Caco-2 (cell line): ENCODE measurements at regions not wholly inside any gene's neighbourhood (a gene's known extent, or its start where the extent isn't known, plus 50 kb on each side); places are given as distances from the start of the nearest gene placed in this dataset.

Experiments used
- BruUV-seq: library from RNA; stranded (reverse); fragments of 400-500 nt; replicated peaks from 2 replicates; lab custom pipeline; 2021; lab: Mats Ljungman, UMichigan
- CTCF ChIA-PET: fragments of 300-600 bp; sonication (Branson Sonifier 250); formaldehyde crosslinking; loops from one replicate; lab custom pipeline; 2022; ENCODE audit warnings: antibody characterized with exemption; lab: Charles Lee
- POLR2A ChIA-PET: fragments of 300-600 bp; sonication (Branson Sonifier 250); formaldehyde crosslinking; loops from one replicate; lab custom pipeline; 2022; ENCODE audit warnings: antibody characterized with exemption; lab: Charles Lee
- DNase-seq, 2 experiments: peaks; one replicate each; pipeline versions ENCODE4 v3.0.0 to v3.0.0-alpha.2; 2020 to 2022
- H3K27me3 ChIP-seq: replicated peaks from 2 replicates; pipeline ENCODE4 v1.6.0; 2011; ENCODE audit warnings: low read length; ENCODE audit not compliant: control insufficient read depth, insufficient read depth
- H3K36me3 ChIP-seq: 2 replicates; pipeline ENCODE4 v1.5.1; 2011; ENCODE audit warnings: low read length; ENCODE audit not compliant: control insufficient read depth, insufficient read depth
- H3K4me1 ChIP-seq: fragments of 250-450 bp; sonication (Bioruptor Pico); 2 replicates; pipeline ENCODE4 v1.5.1; 2020; ENCODE audit warnings: mild to moderate bottlenecking
- H3K4me3 ChIP-seq: 2 replicates; pipeline ENCODE4 v1.5.1; 2011; ENCODE audit warnings: low read depth, mild to moderate bottlenecking, control low read depth, low read length
- H3K9me3 ChIP-seq: fragments of 250-450 bp; sonication (Bioruptor Pico); 2 replicates; pipeline ENCODE4 v1.5.1; 2020; ENCODE audit warnings: mild to moderate bottlenecking, moderate library complexity
- H3K27ac Mint-ChIP-seq: one replicate; pipeline ENCODE4 v1.8.0; 2022; ENCODE audit warnings: mixed read lengths; ENCODE audit not compliant: unreplicated experiment
- H3K27me3 Mint-ChIP-seq: one replicate; pipeline ENCODE4 v1.8.0; 2022; ENCODE audit warnings: mixed read lengths; ENCODE audit not compliant: insufficient read depth, unreplicated experiment
- H3K36me3 Mint-ChIP-seq: one replicate; pipeline ENCODE4 v1.8.0; 2022; ENCODE audit warnings: mild to moderate bottlenecking, mixed read lengths; ENCODE audit not compliant: insufficient read depth, unreplicated experiment
- H3K4me1 Mint-ChIP-seq: one replicate; pipeline ENCODE4 v1.8.0; 2022; ENCODE audit warnings: low read depth, mixed read lengths; ENCODE audit not compliant: unreplicated experiment
- H3K4me3 Mint-ChIP-seq: one replicate; pipeline ENCODE4 v1.8.0; 2022; ENCODE audit warnings: mild to moderate bottlenecking, moderate library complexity, mixed read lengths; ENCODE audit not compliant: unreplicated experiment
- H3K9me3 Mint-ChIP-seq: one replicate; pipeline ENCODE4 v1.8.0; 2022; ENCODE audit warnings: mixed read lengths; ENCODE audit not compliant: unreplicated experiment
- intact Hi-C: fragments of 100-400 bp; cut with micrococcal nuclease; formaldehyde crosslinking; loops from one replicate; pipeline ENCODE4 v1.10.0; 2022; ENCODE audit not compliant: unreplicated experiment
- TF ChIP-seq, protein P1 (sequence below), 2 experiments: fragments of 200-600 bp in 1 of 2; IDR thresholded peaks; 1 replicate in 1 of 2; 2 replicates in 1 of 2; pipeline versions ENCODE4 v1.5.1 to v1.8.0; 2011 to 2022; ENCODE audit warnings: antibody characterized with exemption in 1 of 2, control low read depth in 1 of 2, inconsistent platforms in 1 of 2, low read depth in 1 of 2, low read length in 1 of 2, mild to moderate bottlenecking in 1 of 2, moderate library complexity in 1 of 2; ENCODE audit not compliant: insufficient read depth in 1 of 2, severe bottlenecking in 1 of 2, unreplicated experiment in 1 of 2

- H3K36me3 Mint-ChIP-seq: no peaks in the 10 kb centered on the region
- H3K4me1 Mint-ChIP-seq: no peaks in the 10 kb centered on the region
Observed at GRCh38 chr9:25241421-25241820, 436.8 kb downstream of the TUSC1 start.

GRCh38 chr9:25226901-25227686 lies 451.1 kb downstream of the TUSC1 start:
- no peaks in the 10 kb centered on the region for H3K4me1 ChIP-seq
- no peaks in the 10 kb centered on the region for H3K36me3 Mint-ChIP-seq
- H3K27me3 Mint-ChIP-seq: no peaks in the 10 kb centered on the region
- no peaks in the 10 kb centered on the region for H3K36me3 ChIP-seq
- DNase-seq: no peak
- no peak overlapping the region for H3K4me3 ChIP-seq
- TF ChIP-seq, protein P1, sequence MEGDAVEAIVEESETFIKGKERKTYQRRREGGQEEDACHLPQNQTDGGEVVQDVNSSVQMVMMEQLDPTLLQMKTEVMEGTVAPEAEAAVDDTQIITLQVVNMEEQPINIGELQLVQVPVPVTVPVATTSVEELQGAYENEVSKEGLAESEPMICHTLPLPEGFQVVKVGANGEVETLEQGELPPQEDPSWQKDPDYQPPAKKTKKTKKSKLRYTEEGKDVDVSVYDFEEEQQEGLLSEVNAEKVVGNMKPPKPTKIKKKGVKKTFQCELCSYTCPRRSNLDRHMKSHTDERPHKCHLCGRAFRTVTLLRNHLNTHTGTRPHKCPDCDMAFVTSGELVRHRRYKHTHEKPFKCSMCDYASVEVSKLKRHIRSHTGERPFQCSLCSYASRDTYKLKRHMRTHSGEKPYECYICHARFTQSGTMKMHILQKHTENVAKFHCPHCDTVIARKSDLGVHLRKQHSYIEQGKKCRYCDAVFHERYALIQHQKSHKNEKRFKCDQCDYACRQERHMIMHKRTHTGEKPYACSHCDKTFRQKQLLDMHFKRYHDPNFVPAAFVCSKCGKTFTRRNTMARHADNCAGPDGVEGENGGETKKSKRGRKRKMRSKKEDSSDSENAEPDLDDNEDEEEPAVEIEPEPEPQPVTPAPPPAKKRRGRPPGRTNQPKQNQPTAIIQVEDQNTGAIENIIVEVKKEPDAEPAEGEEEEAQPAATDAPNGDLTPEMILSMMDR (IDR thresholded peaks at IDR 0.05; ENCODE audit: insufficient read depth in 1 of 2, low read depth in 1 of 2, low read length in 1 of 2, severe bottlenecking in 1 of 2, unreplicated experiment in 1 of 2): no peak
- no peak overlapping the region for H3K4me3 Mint-ChIP-seq
- BruUV-seq: no TSS peak
- POLR2A ChIA-PET: no interaction called here
- no peaks in the 10 kb centered on the region for H3K27me3 ChIP-seq
- no peaks in the 10 kb centered on the region for H3K9me3 Mint-ChIP-seq
- intact Hi-C loops: no loop called here
- CTCF ChIA-PET: no interaction called here
- H3K4me1 Mint-ChIP-seq: no peaks in the 10 kb centered on the region
- no peaks in the 10 kb centered on the region for H3K9me3 ChIP-seq
- no peak overlapping the region for H3K27ac Mint-ChIP-seq

More at GRCh38 chr9:25241421-25241820, 436.8 kb downstream of the TUSC1 start:
- BruUV-seq: no TSS peak
- TF ChIP-seq, protein P1 (IDR thresholded peaks at IDR 0.05; ENCODE audit: insufficient read depth in 1 of 2, low read depth in 1 of 2, low read length in 1 of 2, severe bottlenecking in 1 of 2, unreplicated experiment in 1 of 2): no peak
- ChIA-PET CTCF (no interaction called here), POLR2A (no interaction called here)
- Mint-ChIP-seq H3K4me3 (no peak overlapping the region), H3K9me3 (no peaks in the 10 kb centered on the region), H3K27me3 (no peaks in the 10 kb centered on the region), H3K27ac (no peak overlapping the region)
- Histone ChIP-seq H3K36me3 (no peaks in the 10 kb centered on the region), H3K9me3 (no peaks in the 10 kb centered on the region), H3K4me1 (no peaks in the 10 kb centered on the region), H3K27me3 (no peaks in the 10 kb centered on the region), H3K4me3 (no peak overlapping the region)
- no peak for DNase-seq
- intact Hi-C loops: no loop called here

- H3K4me1 Mint-ChIP-seq: no peaks in the 10 kb centered on the region
- Histone ChIP-seq H3K4me1 (no peaks in the 10 kb centered on the region), H3K36me3 (no peaks in the 10 kb centered on the region), H3K27me3 (no peaks in the 10 kb centered on the region), H3K9me3 (no peaks in the 10 kb centered on the region), H3K4me3 (no peak overlapping the region)
- intact Hi-C loops: no loop called here
- TF ChIP-seq, protein P1 (IDR thresholded peaks at IDR 0.05; ENCODE audit: insufficient read depth in 1 of 2, low read depth in 1 of 2, low read length in 1 of 2, severe bottlenecking in 1 of 2, unreplicated experiment in 1 of 2): no peak
- CTCF ChIA-PET: no interaction called here
- POLR2A ChIA-PET: no interaction called here
- H3K27me3 Mint-ChIP-seq: no peaks in the 10 kb centered on the region
- no peaks in the 10 kb centered on the region for H3K9me3 Mint-ChIP-seq
- no peaks in the 10 kb centered on the region for H3K36me3 Mint-ChIP-seq
- no peak overlapping the region for H3K4me3 Mint-ChIP-seq
- H3K27ac Mint-ChIP-seq: no peak overlapping the region
- no peak for DNase-seq
- BruUV-seq: no TSS peak
Observed at GRCh38 chr9:25225938-25226760, 452.1 kb downstream of the TUSC1 start.
